Activated CD8-positive, alpha-beta memory T cell treated with anti-CD3 and anti-CD28 coated beads, Interleukin-2, amount 50 U/mL, for 24 hours (primary cell): ENCODE measurements at regions not wholly inside any gene's neighbourhood (a gene's known extent, or its start where the extent isn't known, plus 50 kb on each side); places are given as distances from the start of the nearest gene placed in this dataset.

ENCODE experiments used
- DNase-seq: peaks from one replicate; pipeline ENCODE4 v3.0.0-alpha.2; 2020; ENCODE audit errors: extremely low read depth

GRCh38 chr3:157718800-157719199, 215.6 kb upstream of the VEPH1 start:
- no peak for DNase-seq

- no peak for DNase-seq
Observed at GRCh38 chr3:157713101-157713500, 209.9 kb upstream of the VEPH1 start.

- DNase-seq, result no peak
Observed at GRCh38 chr3:157705258-157705657, 202.0 kb upstream of the VEPH1 start.

GRCh38 chr3:157700405-157700804, 197.2 kb upstream of the VEPH1 start:
- no peak for DNase-seq

GRCh38 chr3:157695586-157695985, 192.4 kb upstream of the VEPH1 start:
- no peak for DNase-seq

GRCh38 chr3:157695103-157695502, 191.9 kb upstream of the VEPH1 start:
- DNase-seq, result no peak

- no peak for DNase-seq
Observed at GRCh38 chr3:157693762-157694161, 190.5 kb upstream of the VEPH1 start.

GRCh38 chr3:157692468-157692867, 189.3 kb upstream of the VEPH1 start:
- DNase-seq, result no peak

- DNase-seq, result no peak
Observed at GRCh38 chr3:157683668-157684067, 180.5 kb upstream of the VEPH1 start.

- no peak for DNase-seq
Observed at GRCh38 chr3:157672061-157672460, 168.8 kb upstream of the VEPH1 start.

- no peak for DNase-seq
Observed at GRCh38 chr3:157671656-157672055, 168.4 kb upstream of the VEPH1 start.

- DNase-seq, result no peak
Observed at GRCh38 chr3:157669416-157669815, 166.2 kb upstream of the VEPH1 start.

- no peak for DNase-seq
Observed at GRCh38 chr3:157667493-157667892, 164.3 kb upstream of the VEPH1 start.

GRCh38 chr3:157662171-157662570, 159.0 kb upstream of the VEPH1 start:
- no peak for DNase-seq

GRCh38 chr3:157660847-157661246, 157.6 kb upstream of the VEPH1 start:
- no peak for DNase-seq

- no peak for DNase-seq
Observed at GRCh38 chr3:157652366-157652765, 149.2 kb upstream of the VEPH1 start.

- DNase-seq, result no peak
Observed at GRCh38 chr3:157650699-157651098, 147.5 kb upstream of the VEPH1 start.

- no peak for DNase-seq
Observed at GRCh38 chr3:157650172-157650571, 147.0 kb upstream of the VEPH1 start.

GRCh38 chr3:157649511-157649910, 146.3 kb upstream of the VEPH1 start:
- DNase-seq, result no peak

GRCh38 chr3:157647820-157648219, 144.6 kb upstream of the VEPH1 start:
- DNase-seq, result no peak

GRCh38 chr3:157639756-157640426, 136.7 kb upstream of the VEPH1 start:
- no peak for DNase-seq

- no peak for DNase-seq
Observed at GRCh38 chr3:157637866-157638265, 134.7 kb upstream of the VEPH1 start.

GRCh38 chr3:157633241-157633640, 130.0 kb upstream of the VEPH1 start:
- no peak for DNase-seq

GRCh38 chr3:157632075-157632474, 128.9 kb upstream of the VEPH1 start:
- no peak for DNase-seq
